CD14-positive monocyte (primary cell): ENCODE measurements at regions not wholly inside any gene's neighbourhood (a gene's known extent, or its start where the extent isn't known, plus 50 kb on each side); places are given as distances from the start of the nearest gene placed in this dataset.

Source experiments
- DNase-seq, 3 donors: peaks; one replicate each; pipeline ENCODE4 v3.0.0-alpha.2; 2011 to 2022
- H2AFZ ChIP-seq: 2 replicates; pipeline ENCODE4 v1.6.0; 2012; ENCODE audit warnings: mild to moderate bottlenecking, low read depth, low read length, inconsistent platforms; ENCODE audit not compliant: insufficient read depth, poor library complexity, severe bottlenecking
- H3K27ac ChIP-seq, 2 donors: 1 replicate in 1 of 2; 2 replicates in 1 of 2; pipeline ENCODE4 v1.5.1; 2012 to 2013; ENCODE audit warnings: low read length in 2 of 2, control low read depth in 1 of 2, inconsistent platforms in 1 of 2, low read depth in 1 of 2, mild to moderate bottlenecking in 1 of 2
- H3K27me3 ChIP-seq, 2 donors: one replicate each; pipeline versions ENCODE4 v1.6.0 to v1.6.1; 2011 to 2013; ENCODE audit warnings: low read length in 2 of 2; ENCODE audit not compliant: control insufficient read depth in 2 of 2, insufficient read depth in 2 of 2
- H3K36me3 ChIP-seq, 2 donors: replicated peaks in 1 of 2; 1 replicate in 1 of 2; 2 replicates in 1 of 2; pipeline versions ENCODE4 v1.5.1 to v1.6.1; 2012 to 2013; ENCODE audit warnings: low read length in 2 of 2, control low read depth in 1 of 2, inconsistent platforms in 1 of 2, mild to moderate bottlenecking in 1 of 2; ENCODE audit not compliant: insufficient read depth in 2 of 2, control insufficient read depth in 1 of 2
- H3K4me1 ChIP-seq, 2 donors: 1 replicate in 1 of 2; 2 replicates in 1 of 2; pipeline versions ENCODE4 v1.5.1 to v1.6.1; 2012 to 2013; ENCODE audit warnings: low read length in 2 of 2, control low read depth in 1 of 2, inconsistent platforms in 1 of 2, mild to moderate bottlenecking in 1 of 2, moderate library complexity in 1 of 2; ENCODE audit not compliant: insufficient read depth in 2 of 2, control insufficient read depth in 1 of 2
- H3K4me2 ChIP-seq: replicated peaks from 2 replicates; pipeline ENCODE3; 2012; ENCODE audit warnings: low read length, moderate library complexity, mild to moderate bottlenecking; ENCODE audit not compliant: poor library complexity, severe bottlenecking; ENCODE audit errors: extremely low read depth
- H3K4me3 ChIP-seq, 3 experiments: fragments of 200-600 bp in 1 of 3; sonication (generic) in 1 of 3; replicated peaks in 1 of 3; 1 replicate in 2 of 3; 2 replicates in 1 of 3; pipeline ENCODE4 v1.5.1; 2011 to 2013; ENCODE audit warnings: low read length in 3 of 3, mild to moderate bottlenecking in 3 of 3, control low read depth in 2 of 3, low read depth in 2 of 3, inconsistent platforms in 1 of 3, moderate library complexity in 1 of 3
- H3K79me2 ChIP-seq: 2 replicates; pipeline ENCODE4 v1.6.0; 2012; ENCODE audit warnings: mild to moderate bottlenecking, control low read depth, inconsistent platforms, low read length, moderate library complexity; ENCODE audit not compliant: insufficient read depth
- H3K9ac ChIP-seq: 2 replicates; pipeline ENCODE4 v1.6.0; 2017; ENCODE audit warnings: low read length, mild to moderate bottlenecking; ENCODE audit not compliant: insufficient read depth, poor library complexity, severe bottlenecking
- H3K9me3 ChIP-seq, 2 donors: replicated peaks in 1 of 2; 1 replicate in 1 of 2; 2 replicates in 1 of 2; pipeline versions ENCODE4 v1.5.1 to v1.6.1; 2012 to 2013; ENCODE audit warnings: low read length in 2 of 2, control low read depth in 1 of 2; ENCODE audit not compliant: control insufficient read depth in 1 of 2, insufficient read depth in 1 of 2
- H4K20me1 ChIP-seq: 2 replicates; pipeline ENCODE4 v1.6.0; 2012; ENCODE audit warnings: mild to moderate bottlenecking, low read length, control low read depth, moderate library complexity; ENCODE audit not compliant: insufficient read depth
- H3K27ac Mint-ChIP-seq, 7 donors: one replicate each; pipeline ENCODE4 v1.8.0; 2020; ENCODE audit warnings: mild to moderate bottlenecking in 7 of 7, mixed read lengths in 7 of 7, moderate library complexity in 6 of 7, inconsistent platforms in 2 of 7
- H3K27me3 Mint-ChIP-seq, 3 donors: one replicate each; pipeline ENCODE4 v1.8.0; 2021 to 2022; ENCODE audit warnings: low read depth in 3 of 3, mild to moderate bottlenecking in 3 of 3, mixed read lengths in 3 of 3, moderate library complexity in 3 of 3, inconsistent platforms in 1 of 3
- H3K36me3 Mint-ChIP-seq, 2 donors: one replicate each; pipeline ENCODE4 v1.8.0; 2020; ENCODE audit warnings: mixed read lengths in 2 of 2, inconsistent platforms in 1 of 2, mild to moderate bottlenecking in 1 of 2
- H3K4me1 Mint-ChIP-seq: one replicate; pipeline ENCODE4 v1.8.0; 2020; ENCODE audit warnings: mild to moderate bottlenecking, mixed read lengths
- H3K4me3 Mint-ChIP-seq, 2 donors: one replicate each; pipeline ENCODE4 v1.8.0; 2020; ENCODE audit warnings: mild to moderate bottlenecking in 2 of 2, mixed read lengths in 2 of 2, moderate library complexity in 1 of 2
- H3K9me3 Mint-ChIP-seq, 7 donors: one replicate each; pipeline ENCODE4 v1.8.0; 2020 to 2022; ENCODE audit warnings: mixed read lengths in 7 of 7, mild to moderate bottlenecking in 6 of 7, moderate library complexity in 6 of 7, inconsistent platforms in 2 of 7
- CTCF ChIP-seq: fragments of 200-600 bp; IDR thresholded peaks from one replicate; pipeline ENCODE4 v1.8.0; 2022; ENCODE audit warnings: antibody characterized with exemption, mild to moderate bottlenecking
- WGBS: methylation state at CpG from one replicate; pipeline ENCODE4 v1.1.5; 2013; ENCODE audit warnings: missing lambda C conversion rate; ENCODE audit not compliant: insufficient coverage; 5-methylcytosine and 5-hydroxymethylcytosine counted together
- intact Hi-C, 2 donors: fragments of 100-400 bp; cut with micrococcal nuclease; formaldehyde crosslinking; loops; one replicate each; pipeline versions ENCODE4 v1.15.0 to v1.15.1; 2023

- H3K4me2 ChIP-seq, result no peak overlapping the region
- Mint-ChIP-seq H3K9me3 (peaks cover 0 to 7% (median 5%) of the 10 kb centered on the region in 7 donors), H3K4me3 (no peak overlapping the region), H3K27ac (no peak overlapping the region), H3K36me3 (no peaks in the 10 kb centered on the region), H3K27me3 (peaks cover 0 to 1% (median 0%) of the 10 kb centered on the region in 3 donors), H3K4me1 (peaks cover 3% of the 10 kb centered on the region)
- H3K4me3 ChIP-seq, result no peak overlapping the region
- no peaks in the 10 kb centered on the region for H4K20me1 ChIP-seq
- no peak overlapping the region for H2AFZ ChIP-seq
- intact Hi-C loops, result loop anchor here (10.0 kb wide), 2 partner anchors 104 to 474 kb away; partner anchors contain the start of gene CLDN1 (in 1 of the 2)
- no peaks in the 10 kb centered on the region for H3K36me3 ChIP-seq
- DNase-seq, result no peak
- H3K9ac ChIP-seq, result no peak overlapping the region
- TF ChIP-seq CTCF, result no peak
- no peak overlapping the region for H3K27ac ChIP-seq
- H3K79me2 ChIP-seq, result no peaks in the 10 kb centered on the region
- no peaks in the 10 kb centered on the region for H3K9me3 ChIP-seq
- peaks cover 6 to 9% of the 10 kb centered on the region in 2 donors for H3K4me1 ChIP-seq
- 89% methylated on average over 1 of the region's 1 CpG for WGBS
- no peaks in the 10 kb centered on the region for H3K27me3 ChIP-seq
These were observed 99.7 kb upstream of the P3H2 start for GRCh38 chr3:190220362-190220761.

- Mint-ChIP-seq H3K27ac (no peak overlapping the region), H3K9me3 (peaks cover 0 to 8% (median 5%) of the 10 kb centered on the region in 7 donors), H3K4me1 (peaks cover 3% of the 10 kb centered on the region), H3K4me3 (no peak overlapping the region), H3K36me3 (no peaks in the 10 kb centered on the region), H3K27me3 (no peaks in the 10 kb centered on the region)
- H3K9ac ChIP-seq, result no peak overlapping the region
- no peak overlapping the region for H2AFZ ChIP-seq
- intact Hi-C loops, result no loop called here
- H3K4me3 ChIP-seq, result no peak overlapping the region
- no peaks in the 10 kb centered on the region for H4K20me1 ChIP-seq
- H3K36me3 ChIP-seq, result no peaks in the 10 kb centered on the region
- no peaks in the 10 kb centered on the region for H3K9me3 ChIP-seq
- DNase-seq, result peak; percentile 63 to 85 (median 77)
- TF ChIP-seq CTCF, result no peak
- no peaks in the 10 kb centered on the region for H3K79me2 ChIP-seq
- WGBS, result no CpG with 5 or more reads among the region's 3 CpGs
- peaks cover 6 to 9% of the 10 kb centered on the region in 2 donors for H3K4me1 ChIP-seq
- no peaks in the 10 kb centered on the region for H3K27me3 ChIP-seq
- no peak overlapping the region for H3K27ac ChIP-seq
- no peak overlapping the region for H3K4me2 ChIP-seq
These were observed 96.4 kb upstream of the P3H2 start for GRCh38 chr3:190217081-190217480.
